ENCODE measurements at regions not wholly inside any gene's neighbourhood (a gene's known extent, or its start where the extent isn't known, plus 50 kb on each side); places are given as distances from the start of the nearest gene placed in this dataset.

- H3K27ac Mint-ChIP-seq = no peak overlapping the region
- H3K36me3 Mint-ChIP-seq = no peaks in the 10 kb centered on the region
- H3K9me3 Mint-ChIP-seq = no peaks in the 10 kb centered on the region
- peaks cover 1% of the 10 kb centered on the region for H3K27me3 Mint-ChIP-seq (ENCODE audit: low read depth)
- no peak for TF ChIP-seq CTCF (IDR thresholded peaks at IDR 0.05; ENCODE audit: unreplicated experiment)
- H3K4me1 Mint-ChIP-seq = peaks cover 2% of the 10 kb centered on the region
- H3K4me3 Mint-ChIP-seq = no peak overlapping the region
- no peak for DNase-seq (ENCODE audit: low spot score in 2 of 2, unreplicated experiment in 2 of 2)
Measured at GRCh38 chr9:1261879-1262766, 212.0 kb downstream of the DMRT2 start.

DNA sequence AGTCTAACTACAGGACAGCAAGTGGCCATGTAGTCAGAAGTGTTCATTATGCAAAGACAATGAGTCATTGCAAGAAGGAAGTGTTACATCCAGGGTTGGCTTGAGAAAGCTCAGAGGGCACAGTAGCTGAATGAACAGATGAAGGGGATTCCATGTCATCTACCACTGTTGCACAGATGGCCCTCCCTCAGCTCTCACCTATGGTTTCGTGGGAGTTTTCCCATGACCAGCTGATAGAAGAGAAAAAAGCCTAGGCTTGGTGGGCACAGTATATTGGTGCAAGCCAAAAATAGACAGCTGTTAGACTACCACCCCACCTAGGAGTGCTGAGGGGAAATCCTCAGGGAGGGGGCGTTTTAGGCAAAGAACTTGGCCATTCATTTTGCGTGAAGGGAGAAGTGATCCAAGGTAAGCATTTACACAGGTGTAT is 217.0 kb downstream of the DMRT2 start:
- Mint-ChIP-seq H3K4me3 (no peak overlapping the region), H3K27ac (no peak overlapping the region)
- no peak for DNase-seq (ENCODE audit: low spot score in 2 of 2, unreplicated experiment in 2 of 2)

DNA sequence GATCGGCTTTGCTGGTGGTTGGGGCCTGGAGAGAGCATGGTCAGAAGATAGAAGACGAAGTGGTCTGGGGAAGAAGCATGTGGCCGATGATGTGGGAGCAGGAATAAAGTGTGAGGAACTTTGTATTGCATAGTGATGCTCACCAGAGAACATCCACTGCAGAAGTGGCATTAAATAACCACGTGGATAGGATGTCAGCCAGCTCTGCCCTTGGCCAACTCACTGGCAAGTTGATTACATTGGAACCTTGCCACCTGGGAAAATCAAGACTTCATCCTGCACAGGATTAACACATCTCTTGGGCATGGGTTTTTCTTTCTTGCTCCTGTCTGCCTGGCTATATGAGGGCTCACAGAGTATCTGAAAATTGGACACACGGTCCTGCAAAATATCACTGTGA is 217.4 kb downstream of the DMRT2 start:
- TF ChIP-seq CTCF (IDR thresholded peaks at IDR 0.05; ENCODE audit: unreplicated experiment) = no peak
- Mint-ChIP-seq H3K27ac (no peak overlapping the region), H3K4me3 (no peak overlapping the region), H3K27me3 (ENCODE audit: low read depth) (peaks cover 3% of the 10 kb centered on the region), H3K9me3 (no peaks in the 10 kb centered on the region), H3K4me1 (peaks cover 2% of the 10 kb centered on the region), H3K36me3 (no peaks in the 10 kb centered on the region)
- no peak for DNase-seq (ENCODE audit: low spot score in 2 of 2, unreplicated experiment in 2 of 2)

More for the DNA sequence above, 217.0 kb downstream of the DMRT2 start:
- peaks cover 2% of the 10 kb centered on the region for H3K4me1 Mint-ChIP-seq
- TF ChIP-seq CTCF (IDR thresholded peaks at IDR 0.05; ENCODE audit: unreplicated experiment) = no peak
- H3K27me3 Mint-ChIP-seq (ENCODE audit: low read depth) = peaks cover 3% of the 10 kb centered on the region
- no peaks in the 10 kb centered on the region for H3K36me3 Mint-ChIP-seq
- H3K9me3 Mint-ChIP-seq = no peaks in the 10 kb centered on the region

DNA sequence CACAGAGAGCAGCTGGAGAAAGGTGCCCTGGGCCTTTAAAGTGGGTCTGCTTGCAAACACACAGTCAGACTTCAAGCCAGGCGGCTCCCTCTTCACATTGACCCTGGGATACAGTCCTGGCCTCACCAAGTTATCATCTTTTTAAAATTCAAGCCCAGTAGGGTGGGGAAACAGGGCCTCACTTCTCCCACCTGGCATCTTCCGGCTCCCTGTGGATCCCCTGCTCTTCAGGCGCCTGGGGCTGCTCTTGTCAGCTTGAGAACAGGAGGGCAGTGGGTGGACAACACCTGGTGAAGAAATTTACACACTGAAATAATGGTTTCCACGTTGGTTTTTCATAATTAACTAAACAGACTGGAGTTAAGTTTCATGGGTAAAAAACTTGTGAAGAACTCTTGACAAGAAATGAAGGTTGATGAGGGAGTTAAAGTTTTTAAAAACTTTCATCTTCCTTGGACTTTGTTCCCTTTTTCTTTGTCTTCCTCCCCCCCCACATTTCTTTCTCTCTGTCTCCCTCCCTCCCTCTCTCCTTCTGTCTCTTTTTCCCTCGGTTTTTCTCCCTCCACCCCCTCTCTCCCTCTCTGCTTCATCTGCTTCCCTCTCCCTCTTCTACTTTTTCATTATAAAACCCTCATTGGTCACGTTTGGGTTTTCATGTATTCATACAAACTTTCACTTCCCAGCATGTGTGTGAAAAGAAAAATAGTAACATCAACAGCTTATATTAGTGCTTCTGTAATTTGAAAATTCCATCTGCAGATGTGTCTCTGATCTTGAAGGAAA is 219.6 kb downstream of the DMRT2 start:
- no peak overlapping the region for H3K27ac Mint-ChIP-seq
- peaks cover 3% of the 10 kb centered on the region for H3K27me3 Mint-ChIP-seq (ENCODE audit: low read depth)
- no peak overlapping the region for H3K4me3 Mint-ChIP-seq
- H3K4me1 Mint-ChIP-seq = peaks cover 7% of the 10 kb centered on the region
- H3K9me3 Mint-ChIP-seq = no peaks in the 10 kb centered on the region
- no peak for DNase-seq (ENCODE audit: low spot score in 2 of 2, unreplicated experiment in 2 of 2)
- no peaks in the 10 kb centered on the region for H3K36me3 Mint-ChIP-seq
- no peak for TF ChIP-seq CTCF (IDR thresholded peaks at IDR 0.05; ENCODE audit: unreplicated experiment)

DNA sequence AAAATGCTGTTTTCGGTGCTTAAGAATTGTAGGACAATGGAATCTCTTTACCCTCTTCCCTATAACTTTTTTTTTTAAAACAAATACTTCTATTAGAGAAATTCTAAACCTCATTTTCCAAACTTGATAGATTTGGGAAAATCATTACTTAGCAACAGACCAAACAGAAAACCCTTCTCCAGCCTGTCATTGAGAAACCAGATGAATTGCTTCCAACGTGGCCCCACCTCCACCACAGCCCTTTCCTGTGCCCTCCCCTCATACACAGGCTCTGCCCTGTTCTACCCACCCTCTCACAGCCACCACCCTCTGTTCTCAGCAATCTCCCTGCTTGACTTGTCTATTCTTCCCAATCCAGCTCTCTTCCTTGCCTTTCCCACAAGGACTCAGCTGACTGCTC is 221.2 kb downstream of the DMRT2 start:
- TF ChIP-seq CTCF (IDR thresholded peaks at IDR 0.05; ENCODE audit: unreplicated experiment) = no peak
- no peak for DNase-seq (ENCODE audit: low spot score in 2 of 2, unreplicated experiment in 2 of 2)
- Mint-ChIP-seq H3K4me1 (peaks cover 7% of the 10 kb centered on the region), H3K36me3 (no peaks in the 10 kb centered on the region), H3K4me3 (no peak overlapping the region), H3K9me3 (peaks cover 4% of the 10 kb centered on the region), H3K27ac (no peak overlapping the region), H3K27me3 (ENCODE audit: low read depth) (peaks cover 3% of the 10 kb centered on the region)

Measured in mesothelial cell of epicardium (in vitro differentiated cells).